ENCODE measurements at regions not wholly inside any gene's neighbourhood (a gene's known extent, or its start where the extent isn't known, plus 50 kb on each side); places are given as distances from the start of the nearest gene placed in this dataset.
A peak's percentile ranks its signal among the peaks of the same experiment; 100 is the strongest.

GRCh38 chr2:173828189-173829142 lies 136.7 kb downstream of the SP3 start:
- peak; percentile 43 for DNase-seq
- H3K27ac ChIP-seq (ENCODE audit: low read length), result no peak overlapping the region

GRCh38 chr2:173829727-173830126 lies 135.4 kb downstream of the SP3 start:
- H3K4me2 ChIP-seq (ENCODE audit: low read length), result no peak overlapping the region
- no peaks in the 10 kb centered on the region for H3K9me2 ChIP-seq (replicated peaks; ENCODE audit: low read length)
- DNase-seq (no peak), ATAC-seq (no peak)
- H3K27ac ChIP-seq (ENCODE audit: low read length), result no peak overlapping the region
- no peak overlapping the region for H2AFZ ChIP-seq (ENCODE audit: low read length)
- no peaks in the 10 kb centered on the region for H3F3A ChIP-seq (ENCODE audit: low read length, unreplicated experiment)
- no peaks in the 10 kb centered on the region for H4K20me1 ChIP-seq (ENCODE audit: low read length)
- CTCF ChIA-PET, result no interaction called here
- no peaks in the 10 kb centered on the region for H3K79me2 ChIP-seq (ENCODE audit: low read length)
- 0 out of 2 replicates have a peak, but pooled peaks cover 8% of the 10 kb centered on the region for H3K4me1 ChIP-seq (ENCODE audit: insufficient read depth, low read length)
- no peaks in the 10 kb centered on the region for H3K36me3 ChIP-seq (ENCODE audit: low read depth, low read length)
- no peaks in the 10 kb centered on the region for H3K27me3 ChIP-seq (ENCODE audit: low read length)
- TF ChIP-seq CTCF (conservative IDR thresholded peaks at IDR 0.05; ENCODE audit: low read depth, low read length) (no peak), EZH2 (IDR thresholded peaks at IDR 0.05; ENCODE audit: low read length, unreplicated experiment) (no peak), EZH2phosphoT487 (IDR thresholded peaks at IDR 0.05; ENCODE audit: borderline replicate concordance, low read length) (no peak)
- POLR2A ChIA-PET (ENCODE audit: unreplicated experiment), result no interaction called here
- BruUV-seq (replicated peaks), result no TSS peak
- H3K4me3 ChIP-seq (ENCODE audit: low read length), result no peak overlapping the region
- H3K9me3 ChIP-seq (ENCODE audit: low read length), result no peaks in the 10 kb centered on the region
- intact Hi-C loops (cut with micrococcal nuclease), result no loop called here
- H3K9ac ChIP-seq (ENCODE audit: low read length), result no peak overlapping the region

More at GRCh38 chr2:173828189-173829142, 136.7 kb downstream of the SP3 start:
- H3K9me2 ChIP-seq (replicated peaks; ENCODE audit: low read length), result no peaks in the 10 kb centered on the region
- ATAC-seq, result no peak
- no peak overlapping the region for H3K4me2 ChIP-seq (ENCODE audit: low read length)
- H3F3A ChIP-seq (ENCODE audit: low read length, unreplicated experiment), result no peaks in the 10 kb centered on the region
- H3K9me3 ChIP-seq (ENCODE audit: low read length), result no peaks in the 10 kb centered on the region
- no peak for TF ChIP-seq EZH2 (IDR thresholded peaks at IDR 0.05; ENCODE audit: low read length, unreplicated experiment)
- no peak for TF ChIP-seq CTCF (conservative IDR thresholded peaks at IDR 0.05; ENCODE audit: low read depth, low read length)
- no peak for TF ChIP-seq EZH2phosphoT487 (IDR thresholded peaks at IDR 0.05; ENCODE audit: borderline replicate concordance, low read length)
- no peaks in the 10 kb centered on the region for H3K36me3 ChIP-seq (ENCODE audit: low read depth, low read length)
- ChIA-PET POLR2A (ENCODE audit: unreplicated experiment) (no interaction called here), CTCF (no interaction called here)
- H3K4me3 ChIP-seq (ENCODE audit: low read length), result no peak overlapping the region
- H3K79me2 ChIP-seq (ENCODE audit: low read length), result no peaks in the 10 kb centered on the region
- H4K20me1 ChIP-seq (ENCODE audit: low read length), result no peaks in the 10 kb centered on the region
- H3K27me3 ChIP-seq (ENCODE audit: low read length), result no peaks in the 10 kb centered on the region
- H3K4me1 ChIP-seq (ENCODE audit: insufficient read depth, low read length), result 0 out of 2 replicates have a peak, but pooled peaks cover 8% of the 10 kb centered on the region
- no TSS peak for BruUV-seq (replicated peaks)
- H2AFZ ChIP-seq (ENCODE audit: low read length), result no peak overlapping the region
- intact Hi-C loops (cut with micrococcal nuclease), result no loop called here
- no peak overlapping the region for H3K9ac ChIP-seq (ENCODE audit: low read length)

GRCh38 chr2:173830170-173830569 lies 135.0 kb downstream of the SP3 start:
- Histone ChIP-seq H3F3A (ENCODE audit: low read length, unreplicated experiment) (no peaks in the 10 kb centered on the region), H3K9me3 (ENCODE audit: low read length) (no peaks in the 10 kb centered on the region), H3K4me3 (ENCODE audit: low read length) (no peak overlapping the region), H2AFZ (ENCODE audit: low read length) (no peak overlapping the region), H3K4me2 (ENCODE audit: low read length) (no peak overlapping the region), H3K27me3 (ENCODE audit: low read length) (no peaks in the 10 kb centered on the region), H3K9ac (ENCODE audit: low read length) (no peak overlapping the region), H4K20me1 (ENCODE audit: low read length) (no peaks in the 10 kb centered on the region), H3K4me1 (ENCODE audit: insufficient read depth, low read length) (0 out of 2 replicates have a peak, but pooled peaks cover 8% of the 10 kb centered on the region), H3K9me2 (replicated peaks; ENCODE audit: low read length) (no peaks in the 10 kb centered on the region), H3K27ac (ENCODE audit: low read length) (no peak overlapping the region), H3K36me3 (ENCODE audit: low read depth, low read length) (no peaks in the 10 kb centered on the region), H3K79me2 (ENCODE audit: low read length) (no peaks in the 10 kb centered on the region)
- intact Hi-C loops (cut with micrococcal nuclease), result no loop called here
- CTCF ChIA-PET, result no interaction called here
- no peak for TF ChIP-seq EZH2phosphoT487 (IDR thresholded peaks at IDR 0.05; ENCODE audit: borderline replicate concordance, low read length)
- no peak for TF ChIP-seq EZH2 (IDR thresholded peaks at IDR 0.05; ENCODE audit: low read length, unreplicated experiment)
- TF ChIP-seq CTCF (conservative IDR thresholded peaks at IDR 0.05; ENCODE audit: low read depth, low read length), result no peak
- BruUV-seq (replicated peaks), result no TSS peak
- POLR2A ChIA-PET (ENCODE audit: unreplicated experiment), result no interaction called here
- no peak for ATAC-seq
- no peak for DNase-seq

Data from PC-3 (cell line).